Breast epithelium (tissue), 3 donors: ENCODE measurements at regions not wholly inside any gene's neighbourhood (a gene's known extent, or its start where the extent isn't known, plus 50 kb on each side); places are given as distances from the start of the nearest gene placed in this dataset.

Experiments
- POLR2A ChIP-seq: fragments of 450-650 bp; IDR thresholded peaks from one replicate; pipeline ENCODE4 v1.6.1; 2016; ENCODE audit warnings: antibody characterized with exemption, mild to moderate bottlenecking, moderate library complexity
- TF ChIP-seq, protein P1 (sequence below), 3 donors: fragments of 450-650 bp; IDR thresholded peaks; one replicate each; pipeline ENCODE4 v1.5.1; 2016 to 2017; ENCODE audit warnings: antibody characterized with exemption in 3 of 3, mild to moderate bottlenecking in 3 of 3, moderate library complexity in 3 of 3

- TF ChIP-seq, protein P1, sequence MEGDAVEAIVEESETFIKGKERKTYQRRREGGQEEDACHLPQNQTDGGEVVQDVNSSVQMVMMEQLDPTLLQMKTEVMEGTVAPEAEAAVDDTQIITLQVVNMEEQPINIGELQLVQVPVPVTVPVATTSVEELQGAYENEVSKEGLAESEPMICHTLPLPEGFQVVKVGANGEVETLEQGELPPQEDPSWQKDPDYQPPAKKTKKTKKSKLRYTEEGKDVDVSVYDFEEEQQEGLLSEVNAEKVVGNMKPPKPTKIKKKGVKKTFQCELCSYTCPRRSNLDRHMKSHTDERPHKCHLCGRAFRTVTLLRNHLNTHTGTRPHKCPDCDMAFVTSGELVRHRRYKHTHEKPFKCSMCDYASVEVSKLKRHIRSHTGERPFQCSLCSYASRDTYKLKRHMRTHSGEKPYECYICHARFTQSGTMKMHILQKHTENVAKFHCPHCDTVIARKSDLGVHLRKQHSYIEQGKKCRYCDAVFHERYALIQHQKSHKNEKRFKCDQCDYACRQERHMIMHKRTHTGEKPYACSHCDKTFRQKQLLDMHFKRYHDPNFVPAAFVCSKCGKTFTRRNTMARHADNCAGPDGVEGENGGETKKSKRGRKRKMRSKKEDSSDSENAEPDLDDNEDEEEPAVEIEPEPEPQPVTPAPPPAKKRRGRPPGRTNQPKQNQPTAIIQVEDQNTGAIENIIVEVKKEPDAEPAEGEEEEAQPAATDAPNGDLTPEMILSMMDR (IDR thresholded peaks at IDR 0.05) = no peak
- TF ChIP-seq POLR2A = no peak
These were observed 132.9 kb upstream of the POU2AF2 start for GRCh38 chr11:111112614-111113013.
